Left ventricle myocardium inferior (tissue), 1 donor: ENCODE measurements at regions not wholly inside any gene's neighbourhood (a gene's known extent, or its start where the extent isn't known, plus 50 kb on each side); places are given as distances from the start of the nearest gene placed in this dataset.

Source experiments
- DNase-seq: peaks from one replicate; pipeline ENCODE4 v3.0.0-alpha.2; 2020
- H3K27ac ChIP-seq: fragments of 200-600 bp; replicated peaks from 2 replicates; pipeline ENCODE4 v1.8.0; 2021
- H3K27me3 ChIP-seq: fragments of 200-600 bp; 2 replicates; pipeline ENCODE4 v1.8.0; 2021; ENCODE audit warnings: low read depth
- H3K36me3 ChIP-seq: fragments of 200-600 bp; 2 replicates; pipeline ENCODE4 v1.8.0; 2021
- H3K4me1 ChIP-seq: fragments of 200-600 bp; 2 replicates; pipeline ENCODE4 v1.8.0; 2021
- H3K4me3 ChIP-seq: fragments of 200-600 bp; 2 replicates; pipeline ENCODE4 v1.8.0; 2021; ENCODE audit warnings: mild to moderate bottlenecking, moderate library complexity
- H3K9me3 ChIP-seq: fragments of 200-600 bp; replicated peaks from 2 replicates; pipeline ENCODE4 v1.8.0; 2021
- CTCF ChIP-seq: fragments of 200-600 bp; IDR thresholded peaks from 2 replicates; pipeline ENCODE4 v1.8.0; 2021; ENCODE audit warnings: antibody characterized with exemption, mild to moderate bottlenecking, borderline replicate concordance
- intact Hi-C: fragments of 100-400 bp; cut with micrococcal nuclease; formaldehyde crosslinking; loops from one replicate; pipeline ENCODE4 v1.11.0; 2022
- donor health status: DM: no; HTN: yes; CAD: no; lungs with severe emphysema.

DNA sequence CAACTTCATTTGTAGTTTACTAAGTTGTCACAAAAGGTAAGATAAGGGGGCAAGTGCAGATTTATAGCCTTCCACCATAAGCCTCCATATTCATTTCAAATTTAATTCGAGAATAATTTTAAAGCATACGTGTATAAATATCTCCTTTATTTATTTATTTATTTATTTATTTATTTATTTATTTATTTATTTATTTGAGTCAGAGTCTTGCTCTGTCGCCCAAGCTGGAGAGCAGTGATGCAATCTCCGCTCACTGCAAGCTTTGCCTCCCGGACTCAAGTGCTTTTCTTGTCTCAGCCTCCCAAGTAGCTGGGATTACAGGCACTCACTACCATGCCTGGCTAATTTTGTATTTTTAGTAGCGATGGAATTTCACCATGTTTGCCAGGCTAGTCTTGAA, 523.4 kb downstream of the FAT4 start:
- Histone ChIP-seq H3K27ac (no peak overlapping the region), H3K4me1 (no peaks in the 10 kb centered on the region), H3K27me3 (no peaks in the 10 kb centered on the region), H3K4me3 (no peak overlapping the region), H3K36me3 (no peaks in the 10 kb centered on the region), H3K9me3 (no peaks in the 10 kb centered on the region)
- TF ChIP-seq CTCF = no peak
- DNase-seq = no peak
- intact Hi-C loops = no loop called here

DNA sequence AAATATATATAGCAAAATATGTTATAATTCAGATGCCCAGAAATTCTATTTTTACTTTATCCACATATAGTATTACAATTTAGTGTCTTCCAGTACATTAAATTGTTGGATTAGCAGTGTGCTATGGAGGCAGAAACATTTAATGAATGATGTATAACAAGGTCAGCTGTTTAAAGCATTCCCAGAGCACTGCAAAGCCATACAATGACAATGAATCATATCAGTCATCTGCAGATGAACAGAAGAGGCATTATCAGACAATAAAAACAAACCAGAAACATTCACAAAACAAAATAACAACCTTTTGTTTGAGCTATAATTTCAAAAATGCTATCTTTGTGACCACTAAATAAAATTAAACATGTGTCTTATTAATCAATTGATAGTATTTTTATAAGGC, 524.2 kb downstream of the FAT4 start:
- intact Hi-C loops = no loop called here
- no peak for TF ChIP-seq CTCF
- no peaks in the 10 kb centered on the region for H3K9me3 ChIP-seq
- H3K36me3 ChIP-seq = no peaks in the 10 kb centered on the region
- no peaks in the 10 kb centered on the region for H3K4me1 ChIP-seq
- no peak for DNase-seq
- H3K27me3 ChIP-seq = no peaks in the 10 kb centered on the region
- H3K4me3 ChIP-seq = no peak overlapping the region
- no peak overlapping the region for H3K27ac ChIP-seq

DNA sequence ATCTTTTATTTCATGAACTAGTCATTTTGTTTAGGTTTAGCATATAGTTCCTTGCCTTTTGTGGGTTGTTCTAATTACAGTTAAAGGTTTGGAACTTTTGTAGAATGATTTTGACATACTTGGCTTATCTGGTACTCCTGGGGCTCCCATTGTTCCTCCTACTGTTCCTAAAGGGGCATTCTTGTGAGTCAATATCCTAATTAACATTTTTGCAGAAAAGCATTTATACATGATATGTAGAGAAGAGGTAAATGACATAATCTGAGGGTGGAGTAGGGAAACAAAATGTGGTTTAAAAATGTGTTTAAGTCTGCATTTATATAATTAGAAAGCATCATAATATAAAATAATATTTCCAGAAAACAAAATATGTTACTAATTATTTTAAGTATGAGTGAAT, 529.2 kb downstream of the FAT4 start:
- Histone ChIP-seq H3K36me3 (no peaks in the 10 kb centered on the region), H3K4me3 (no peak overlapping the region), H3K27me3 (no peaks in the 10 kb centered on the region), H3K9me3 (no peaks in the 10 kb centered on the region), H3K4me1 (no peaks in the 10 kb centered on the region), H3K27ac (no peak overlapping the region)
- no peak for DNase-seq
- no peak for TF ChIP-seq CTCF
- intact Hi-C loops = no loop called here

DNA sequence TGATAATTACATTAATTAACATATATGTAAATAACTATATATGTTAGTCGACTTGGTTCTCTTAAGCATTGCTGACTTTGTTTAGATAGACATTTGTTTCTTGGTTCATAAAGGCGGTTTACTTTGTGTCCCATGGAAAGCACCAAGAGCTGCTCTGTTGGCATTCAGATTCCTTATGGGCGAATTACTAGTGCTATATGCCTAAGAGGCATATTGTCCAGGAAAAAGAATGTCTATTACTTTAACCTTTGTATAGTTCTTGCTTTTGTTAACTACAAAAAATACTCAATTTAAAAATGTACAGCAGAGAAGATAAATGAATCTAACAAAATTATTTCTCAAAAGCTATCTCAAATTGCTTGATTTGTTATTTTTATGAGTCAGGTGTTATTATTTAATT, 532.8 kb downstream of the FAT4 start:
- Histone ChIP-seq H3K27me3 (no peaks in the 10 kb centered on the region), H3K36me3 (no peaks in the 10 kb centered on the region), H3K4me1 (no peaks in the 10 kb centered on the region), H3K4me3 (no peak overlapping the region), H3K9me3 (no peaks in the 10 kb centered on the region), H3K27ac (no peak overlapping the region)
- intact Hi-C loops = no loop called here
- no peak for TF ChIP-seq CTCF
- DNase-seq = no peak

DNA sequence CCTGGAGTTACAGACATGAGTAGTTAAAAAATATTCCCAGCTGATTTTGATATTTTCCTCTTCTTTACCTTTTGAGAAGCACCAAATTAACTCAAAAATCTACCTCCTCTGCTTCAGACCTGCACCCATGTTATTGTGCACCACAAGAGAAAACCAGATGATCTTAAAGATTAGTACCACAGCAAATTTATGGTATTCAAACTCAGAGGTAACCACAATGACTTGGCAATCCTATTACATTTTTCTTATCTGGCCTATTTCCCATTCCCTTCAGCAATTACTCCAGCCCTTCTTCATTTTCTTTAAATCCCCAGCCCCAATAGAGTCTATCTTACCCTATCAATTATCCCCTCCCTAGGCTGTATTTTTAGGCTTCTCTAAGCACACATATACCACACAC, 535.1 kb downstream of the FAT4 start:
- intact Hi-C loops = no loop called here
- H3K4me3 ChIP-seq = no peak overlapping the region

More for the DNA sequence above, 535.1 kb downstream of the FAT4 start:
- no peak for TF ChIP-seq CTCF
- DNase-seq = no peak
- Histone ChIP-seq H3K27me3 (no peaks in the 10 kb centered on the region), H3K27ac (no peak overlapping the region), H3K36me3 (no peaks in the 10 kb centered on the region), H3K4me1 (no peaks in the 10 kb centered on the region), H3K9me3 (no peaks in the 10 kb centered on the region)
